HG02973 (cell line): ENCODE measurements at regions not wholly inside any gene's neighbourhood (a gene's known extent, or its start where the extent isn't known, plus 50 kb on each side); places are given as distances from the start of the nearest gene placed in this dataset.

Experiments
- ATAC-seq: cut with Tn5 transposase; IDR thresholded peaks from one replicate; pipeline ENCODE4 v1.9.1; 2021; ENCODE audit warnings: moderate library complexity; ENCODE audit not compliant: unreplicated experiment

GRCh38 chr16:66315210-66315825, 51.2 kb upstream of the CDH5 start:
- peak; percentile 98 for ATAC-seq

DNA sequence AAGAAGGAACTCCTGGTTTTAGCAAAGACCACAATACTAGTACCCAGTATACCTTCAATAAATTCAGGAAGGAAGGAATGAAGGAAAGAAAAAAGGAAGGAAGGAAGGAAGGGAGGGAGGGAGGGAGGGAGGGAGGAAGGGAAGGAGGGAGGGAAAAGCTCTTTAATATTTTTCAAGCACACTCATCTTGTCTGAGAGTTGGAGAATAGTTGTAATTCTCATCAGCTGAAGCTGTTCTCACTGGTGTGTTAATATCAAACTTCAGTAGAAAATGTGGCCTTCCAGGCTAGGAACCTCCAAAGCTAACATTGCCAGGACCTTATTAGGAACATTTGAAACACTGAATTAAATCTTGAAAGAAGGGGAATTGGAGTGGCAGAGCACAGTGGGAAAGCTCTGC, 55.2 kb upstream of the CDH5 start:
- no peak for ATAC-seq

DNA sequence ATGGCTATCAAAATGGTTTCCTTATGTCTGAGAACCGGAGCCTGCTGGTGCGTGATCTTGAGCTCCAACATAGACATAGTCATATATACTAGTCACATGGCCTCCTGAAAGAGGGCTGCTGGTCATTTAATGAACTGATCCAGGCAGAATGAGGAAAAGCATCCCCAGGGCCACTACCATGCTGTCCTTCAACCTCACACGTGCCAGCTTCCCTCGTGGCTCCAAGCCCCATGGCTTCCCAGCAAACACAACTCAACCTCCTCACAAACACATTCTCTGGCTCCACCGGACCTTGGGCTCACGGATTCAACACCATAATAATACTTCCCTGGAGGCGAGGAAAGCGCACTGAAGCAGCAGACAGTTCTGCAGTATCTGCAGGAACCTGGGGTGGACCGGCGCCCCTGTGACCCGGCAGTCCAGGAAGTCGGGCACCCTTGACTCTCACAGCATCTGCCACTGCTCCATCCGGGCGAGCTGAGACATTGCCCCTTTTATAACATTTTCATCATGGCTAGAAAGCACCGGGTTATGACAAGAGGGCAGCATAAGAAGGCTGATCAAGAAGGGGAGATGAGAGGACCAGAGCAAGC, 57.2 kb upstream of the CDH5 start:
- ATAC-seq = no peak

GRCh38 chr16:66308096-66308495, 58.4 kb upstream of the CDH5 start:
- ATAC-seq = no peak

- no peak for ATAC-seq
Measured at GRCh38 chr16:66306366-66307150, 59.9 kb upstream of the CDH5 start.

- ATAC-seq = no peak
Measured at GRCh38 chr16:66304961-66305360, 61.5 kb upstream of the CDH5 start.

- ATAC-seq = no peak
Measured at GRCh38 chr16:66304151-66304550, 62.3 kb upstream of the CDH5 start.

DNA sequence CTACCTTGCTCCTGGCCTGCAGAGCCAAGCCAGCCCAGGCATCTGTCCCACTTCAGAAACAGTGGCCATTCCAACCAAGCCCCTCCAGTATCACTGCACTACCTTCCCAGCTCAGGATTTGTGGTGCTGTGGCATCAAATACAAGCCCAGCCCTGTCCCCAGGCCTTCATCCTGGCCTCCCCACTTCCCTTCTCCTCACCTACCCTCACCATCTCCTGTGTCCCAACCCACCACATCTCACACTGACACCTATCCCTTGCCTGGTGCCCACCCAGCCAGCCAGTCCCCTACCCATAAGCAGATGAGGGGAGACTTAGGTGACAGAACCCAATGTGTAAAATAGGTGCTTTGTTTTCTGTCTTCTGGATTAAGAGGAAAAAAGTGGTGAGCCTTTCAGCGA, 66.0 kb upstream of the CDH5 start:
- ATAC-seq = no peak

GRCh38 chr16:66300037-66300436, 66.5 kb upstream of the CDH5 start:
- no peak for ATAC-seq

DNA sequence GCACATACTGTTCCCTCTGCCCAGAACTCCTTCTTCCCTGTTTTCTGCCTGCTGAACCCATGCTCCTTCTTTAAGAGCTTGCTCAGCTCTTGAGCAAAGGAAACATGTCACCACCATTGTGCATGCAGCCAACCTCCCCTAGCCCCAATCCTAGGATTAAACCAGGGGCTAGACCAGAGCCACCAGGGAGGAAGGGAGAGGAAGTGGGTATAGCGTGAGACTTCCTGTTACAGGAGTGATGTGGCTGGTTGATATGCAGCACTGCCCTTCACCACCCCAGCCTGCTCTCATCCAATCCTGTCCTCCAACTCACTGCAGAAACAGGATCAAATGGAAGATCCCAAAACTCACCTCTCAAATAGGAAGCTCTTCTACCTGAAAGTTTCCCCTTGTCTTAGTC, 67.1 kb upstream of the CDH5 start:
- ATAC-seq = no peak

DNA sequence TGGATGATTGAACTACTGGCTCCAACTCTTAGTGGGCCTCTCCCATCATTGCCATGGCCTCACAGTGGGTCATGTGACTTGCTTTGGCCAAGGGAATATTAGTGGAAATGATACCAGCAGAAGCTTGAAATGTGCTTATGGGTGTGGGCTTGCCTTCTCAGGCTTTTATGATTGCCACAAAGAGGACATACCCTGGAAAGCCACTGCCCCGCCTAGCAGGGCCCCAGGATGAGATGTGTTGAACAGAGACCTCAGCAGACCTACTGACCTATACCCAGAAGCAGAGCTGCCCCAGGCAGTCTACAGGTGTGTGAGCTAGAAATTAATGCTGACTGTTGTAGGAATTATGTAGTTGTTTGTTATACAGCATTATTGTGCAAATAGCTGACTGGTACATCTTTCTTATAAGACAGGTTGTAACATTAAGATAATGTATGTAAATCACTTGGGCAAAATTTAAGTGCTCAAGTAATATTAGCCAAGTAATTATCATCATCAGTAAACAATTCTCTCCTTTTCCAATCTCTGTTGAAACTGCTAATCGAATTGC, 67.8 kb upstream of the CDH5 start:
- ATAC-seq = no peak

DNA sequence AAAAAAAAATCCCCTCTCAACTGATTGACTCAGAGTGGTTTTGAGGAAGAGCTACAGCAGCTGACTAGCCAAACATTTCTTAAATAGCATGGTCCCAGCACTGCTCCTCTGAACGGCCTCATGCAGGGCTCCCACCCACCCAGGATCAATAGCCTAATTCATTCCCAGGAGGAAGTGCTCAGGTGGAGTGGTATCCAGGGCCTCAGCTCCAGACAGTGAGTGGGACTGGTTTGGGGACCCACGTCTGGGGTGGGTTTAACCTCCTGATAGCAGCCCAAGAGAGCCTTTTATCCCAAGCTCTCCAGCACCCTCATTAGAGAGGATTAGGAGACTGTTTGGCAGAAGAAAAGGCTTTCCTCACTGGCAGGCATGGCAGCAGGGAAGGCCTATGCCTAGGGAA, 68.5 kb upstream of the CDH5 start:
- ATAC-seq = no peak

DNA sequence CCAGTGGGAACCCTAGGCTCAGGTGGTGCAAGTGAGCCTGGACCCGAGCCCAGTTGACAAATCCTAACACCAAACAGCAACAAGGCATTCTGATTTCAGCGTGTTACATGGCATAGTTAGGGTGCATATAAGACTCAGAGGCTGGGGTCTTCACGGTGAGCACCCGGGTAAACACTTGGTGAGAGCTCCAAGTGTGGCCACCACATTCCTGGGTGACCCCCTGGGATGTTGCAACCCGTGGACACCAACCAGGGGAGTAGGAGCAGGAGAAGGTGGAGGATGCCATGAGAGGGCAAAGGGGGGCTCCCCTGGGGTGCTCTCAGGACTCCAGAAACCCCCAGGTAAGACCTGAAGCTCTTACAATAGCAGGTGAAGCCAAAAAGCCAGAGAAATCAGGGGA, 69.9 kb upstream of the CDH5 start:
- no peak for ATAC-seq

- ATAC-seq = no peak
Measured at GRCh38 chr16:66295761-66296546, 70.5 kb upstream of the CDH5 start.

DNA sequence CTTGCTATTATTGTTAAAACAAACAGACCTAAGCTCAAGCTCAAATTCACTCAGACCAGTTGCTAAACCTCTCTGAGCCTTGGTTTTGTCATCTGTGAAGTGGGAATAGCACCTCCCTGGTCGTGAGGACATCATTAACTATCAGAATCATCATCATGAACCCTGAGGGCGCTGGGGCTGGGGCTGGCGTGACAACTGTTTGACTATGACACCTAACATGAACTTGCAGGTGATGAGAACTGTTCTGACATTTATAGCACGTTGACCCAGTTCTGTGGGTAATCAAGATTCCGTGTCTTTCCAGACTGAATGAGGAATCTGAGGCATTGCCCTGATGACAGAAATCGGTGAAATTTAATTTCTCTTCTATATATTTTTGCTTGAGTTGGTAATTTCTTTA, 71.3 kb upstream of the CDH5 start:
- ATAC-seq = no peak

DNA sequence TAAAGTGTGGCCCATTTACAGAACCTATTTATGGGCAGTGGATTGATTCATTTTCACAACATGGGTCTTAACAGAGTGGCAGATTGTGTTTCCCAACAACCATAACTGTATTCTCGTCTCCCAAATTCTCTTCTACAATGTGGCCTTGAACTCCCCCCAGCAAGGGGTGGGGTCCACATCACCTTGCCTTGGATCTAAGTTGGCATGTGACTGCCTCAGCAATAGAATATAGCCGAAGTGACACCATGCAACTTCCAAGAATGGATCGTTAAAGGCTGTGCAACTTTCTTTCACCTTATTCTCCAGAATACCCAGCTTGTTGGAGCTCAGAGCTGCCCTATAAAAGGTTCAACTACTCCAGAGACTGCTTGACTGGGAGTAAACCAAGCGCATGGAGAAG, 72.0 kb upstream of the CDH5 start:
- ATAC-seq = no peak

GRCh38 chr16:66293932-66294331, 72.6 kb upstream of the CDH5 start:
- ATAC-seq = no peak

DNA sequence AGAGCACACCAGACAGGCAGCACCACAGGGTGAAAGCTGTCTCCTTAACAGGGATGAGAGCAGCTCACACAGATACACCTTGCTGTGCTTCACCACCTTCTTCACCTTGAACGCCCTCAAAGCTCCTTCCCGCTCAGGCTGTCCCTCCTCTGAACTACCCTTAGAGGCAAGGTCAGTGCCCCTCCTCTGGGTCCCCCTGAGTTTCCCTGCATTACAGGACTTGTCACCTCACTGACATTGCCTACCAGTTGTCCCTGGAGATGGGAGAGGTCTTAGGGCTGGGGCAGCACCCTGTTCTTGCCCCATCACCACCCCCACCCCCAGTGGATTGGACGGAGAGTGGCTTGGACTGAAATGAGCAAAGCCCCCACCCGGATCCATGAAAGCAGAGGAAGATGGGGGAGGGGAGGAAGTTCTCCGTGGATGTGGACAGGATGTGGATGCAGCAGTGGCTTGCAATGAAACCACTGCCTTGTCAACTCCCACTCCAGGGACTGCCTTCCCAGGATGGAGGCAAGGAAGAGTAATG, 73.2 kb upstream of the CDH5 start:
- no peak for ATAC-seq

GRCh38 chr16:66292241-66292935, 74.1 kb upstream of the CDH5 start:
- ATAC-seq = no peak

GRCh38 chr16:66291833-66292232, 74.7 kb upstream of the CDH5 start:
- ATAC-seq = no peak
